Stimulated activated CD4-positive, alpha-beta T cell treated with anti-CD3 and anti-CD28 coated beads, TNF-alpha, amount 100 ng/mL, for 48 hours (primary cell): ENCODE measurements at regions not wholly inside any gene's neighbourhood (a gene's known extent, or its start where the extent isn't known, plus 50 kb on each side); places are given as distances from the start of the nearest gene placed in this dataset.
"Not testable (repeated sequence)": the region's sequence is repeated elsewhere in the genome, so short reads cannot be mapped to it uniquely, and the experiment has no call there.

ENCODE experiments used
- DNase-seq, 3 donors: peaks; one replicate each; pipeline ENCODE4 v3.0.0-alpha.2; 2020; ENCODE audit warnings: low read depth in 3 of 3

DNA sequence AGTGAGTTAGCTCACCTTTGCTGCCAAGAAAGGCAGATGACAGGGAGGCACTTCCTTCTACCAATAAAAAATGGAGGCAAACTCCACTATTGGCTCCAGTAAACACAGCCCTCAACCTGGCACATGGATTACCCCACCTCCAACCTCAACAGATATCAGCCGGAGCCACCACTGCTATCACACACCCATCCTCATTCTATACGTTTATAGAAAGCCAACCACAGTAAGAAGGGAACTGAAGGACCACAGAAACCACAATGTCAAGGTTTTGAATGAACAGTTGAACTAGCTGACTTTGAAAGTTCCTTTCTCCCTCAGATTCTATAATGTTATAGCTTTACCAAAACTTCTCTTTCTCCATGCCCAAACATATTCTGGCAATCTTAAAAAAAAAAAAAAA, 526.2 kb downstream of the UQCRFS1 start:
- DNase-seq, result no peak

DNA sequence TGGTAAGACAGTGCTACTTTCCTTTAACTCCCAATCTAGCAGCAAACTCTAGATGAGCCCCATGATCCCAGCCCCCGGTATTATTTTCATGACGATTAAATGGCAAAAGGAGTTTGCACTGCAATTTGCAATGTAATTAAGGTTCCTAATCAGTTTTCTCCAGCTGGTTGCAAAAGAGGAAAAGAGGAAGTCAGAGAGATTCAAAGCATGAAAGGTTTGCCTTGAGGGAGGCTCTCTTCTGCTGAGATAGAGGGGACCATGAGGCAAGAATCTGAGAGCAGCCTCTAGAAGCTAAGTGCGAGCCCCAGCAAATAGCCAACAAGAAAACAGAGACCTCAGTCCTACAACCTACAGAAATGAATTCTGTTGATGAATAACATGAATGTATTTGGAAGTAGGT, 527.1 kb downstream of the UQCRFS1 start:
- no peak for DNase-seq

DNA sequence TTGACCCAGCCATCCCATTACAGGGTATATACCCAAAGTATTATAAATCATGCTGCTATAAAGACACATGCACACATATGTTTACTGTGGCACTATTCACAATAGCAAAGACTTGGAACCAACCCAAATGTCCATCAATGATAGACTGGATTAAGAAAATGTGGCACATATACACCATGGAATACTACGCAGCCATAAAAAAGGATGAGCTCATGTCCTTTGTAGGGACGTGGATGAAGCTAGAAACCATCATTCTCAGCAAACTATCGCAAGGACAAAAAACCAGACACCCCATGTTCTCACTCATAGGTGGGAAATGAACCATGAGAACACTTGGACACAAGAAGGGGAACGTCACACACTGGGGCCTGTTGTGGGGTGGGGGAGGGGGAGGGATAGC, 527.9 kb downstream of the UQCRFS1 start:
- not testable (repeated sequence) for DNase-seq

DNA sequence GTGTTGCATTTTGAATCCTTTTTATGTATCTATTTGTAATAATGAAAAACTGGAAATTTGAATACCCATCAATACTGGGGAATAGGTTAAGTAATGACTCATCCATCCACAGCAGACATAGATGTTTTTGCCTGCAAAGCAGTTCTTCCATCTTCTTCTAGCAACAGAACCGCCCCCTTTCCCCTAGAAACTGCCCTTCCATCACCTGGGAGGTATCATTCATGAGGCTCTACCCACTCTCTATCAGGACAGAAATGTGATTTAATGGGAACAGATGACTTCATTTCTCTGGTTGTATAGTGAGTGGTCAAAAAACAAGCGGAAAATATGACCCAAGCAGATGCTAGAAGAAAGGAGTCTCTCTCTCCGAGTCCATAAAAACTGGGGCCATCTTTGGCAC, 532.8 kb downstream of the UQCRFS1 start:
- no peak for DNase-seq

GRCh38 chr19:28670836-28671235, 542.1 kb downstream of the UQCRFS1 start:
- DNase-seq, result no peak

- no peak for DNase-seq
Measured at GRCh38 chr19:28669804-28670203, 543.1 kb downstream of the UQCRFS1 start.

DNA sequence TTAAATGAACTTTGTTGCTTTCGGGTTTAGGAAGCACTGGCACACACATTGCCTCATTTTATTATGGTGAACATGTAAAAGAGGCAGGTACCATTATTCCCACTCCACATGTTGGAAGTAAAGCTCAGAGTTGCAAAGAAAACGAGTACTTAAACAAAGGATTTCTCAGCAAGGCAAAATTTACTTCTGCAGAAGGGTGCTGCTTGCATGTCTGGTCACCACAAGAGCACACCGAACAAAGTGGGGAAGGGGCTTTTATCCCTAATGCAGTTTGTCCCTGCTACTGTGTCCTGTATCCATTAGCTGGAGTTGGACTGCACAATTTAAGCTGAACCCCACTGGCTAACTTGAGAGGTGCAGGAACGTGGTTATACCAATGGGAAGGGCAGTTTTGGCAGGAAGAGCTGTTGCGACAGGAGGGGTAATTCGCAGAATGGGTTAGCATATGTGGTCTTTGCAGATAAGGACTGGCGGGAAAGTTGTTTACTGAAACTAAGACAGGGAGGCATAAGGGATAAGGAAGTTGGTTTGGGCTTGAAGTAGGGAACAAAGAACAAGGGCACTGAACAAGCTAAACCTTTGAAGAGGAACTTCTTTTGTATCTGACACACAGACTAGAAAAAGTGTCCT, 545.5 kb downstream of the UQCRFS1 start:
- no peak for DNase-seq

GRCh38 chr19:28665748-28666147, 547.2 kb downstream of the UQCRFS1 start:
- no peak for DNase-seq

- DNase-seq, result no peak
Measured at GRCh38 chr19:28656644-28657043, 556.3 kb downstream of the UQCRFS1 start.

DNA sequence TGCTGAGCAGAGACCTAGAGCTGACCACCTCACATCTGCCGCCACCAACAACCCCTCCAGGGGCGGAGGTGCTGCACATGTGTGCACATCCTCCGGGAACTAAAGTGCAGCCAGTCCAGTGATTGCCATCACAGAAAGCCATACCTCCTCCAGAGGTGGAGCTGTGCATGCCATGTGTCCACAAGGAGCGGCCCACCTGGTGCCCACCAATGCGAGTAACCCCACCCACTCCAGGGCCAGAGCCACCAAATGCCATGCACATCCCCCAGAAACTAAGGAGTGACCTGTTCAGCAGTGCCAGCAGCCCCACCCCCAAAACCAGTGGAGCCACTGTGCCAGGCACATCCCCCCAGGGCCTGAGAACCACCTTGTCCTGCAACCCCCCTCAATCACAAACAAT, 557.9 kb downstream of the UQCRFS1 start:
- DNase-seq, result no peak

DNA sequence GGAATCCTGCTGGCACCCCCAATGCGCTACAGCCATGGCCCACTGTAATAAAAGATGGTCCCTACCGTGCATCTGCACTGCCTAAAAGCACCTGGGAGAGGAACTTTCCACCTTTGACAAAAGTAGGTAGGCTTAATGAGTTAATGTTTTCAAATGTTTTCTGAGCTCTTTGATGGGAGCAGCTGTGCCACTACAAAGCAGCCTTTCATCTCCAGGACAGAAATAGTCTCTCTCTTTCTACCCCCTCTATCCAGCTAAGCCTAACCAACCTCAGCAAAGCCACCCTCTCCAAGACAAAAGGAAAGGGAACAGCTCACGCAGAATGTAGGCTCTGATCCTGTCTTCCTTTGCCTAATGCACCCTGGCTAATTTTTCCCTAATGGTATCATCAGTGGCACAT, 560.2 kb downstream of the UQCRFS1 start:
- no peak for DNase-seq

GRCh38 chr19:28646629-28647028, 566.3 kb downstream of the UQCRFS1 start:
- DNase-seq, result no peak

DNA sequence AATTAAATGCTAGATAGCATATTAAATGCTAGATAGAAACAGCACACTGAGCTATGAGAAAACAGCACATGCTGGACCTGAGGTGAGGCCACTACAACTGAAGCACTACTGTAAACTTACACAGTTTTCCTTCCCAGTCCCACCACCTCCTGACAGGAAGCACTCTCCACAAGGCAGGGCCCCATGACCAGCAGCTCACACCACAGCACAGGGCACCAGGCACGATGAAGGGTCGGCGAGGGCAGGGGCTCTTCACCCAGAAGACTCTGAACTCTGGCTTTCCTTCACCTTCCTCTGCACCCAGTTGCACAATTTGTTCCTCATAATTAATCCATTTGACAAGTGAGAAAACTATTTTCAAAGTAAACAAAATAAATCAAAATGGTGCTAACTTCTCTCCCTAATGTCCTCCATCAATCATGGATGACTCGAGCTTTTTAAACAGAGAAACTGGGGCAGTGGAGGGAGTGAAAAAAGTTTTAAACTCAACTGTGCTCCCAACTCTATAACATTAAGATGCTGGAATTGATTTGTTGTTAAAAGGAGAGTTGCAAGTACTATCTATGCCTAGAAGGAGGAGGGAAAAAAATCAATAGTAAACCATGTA, 568.7 kb downstream of the UQCRFS1 start:
- DNase-seq, result no peak

- DNase-seq, result no peak
Measured at GRCh38 chr19:28642787-28643683, 569.9 kb downstream of the UQCRFS1 start.

- DNase-seq, result no peak
Measured at GRCh38 chr19:28641395-28641794, 571.6 kb downstream of the UQCRFS1 start.

DNA sequence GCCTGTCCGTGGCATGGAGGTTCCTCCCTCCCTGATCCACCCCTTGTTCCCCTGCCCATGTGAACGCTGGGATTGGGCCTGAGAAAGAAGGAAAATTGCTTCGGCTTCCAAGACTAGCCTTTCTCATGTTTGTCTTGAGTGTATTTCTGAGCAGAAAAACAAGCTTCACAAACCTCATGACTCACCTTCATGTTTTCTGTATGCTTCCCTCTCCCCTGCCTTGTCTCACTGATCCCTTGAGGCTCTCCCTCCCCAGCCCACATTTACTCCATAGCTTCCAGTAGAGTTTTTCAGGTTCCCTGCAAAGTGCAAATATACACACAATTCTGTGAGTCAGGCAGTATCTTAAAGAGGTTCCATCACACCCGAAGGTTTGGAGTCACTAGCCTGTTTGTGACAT, 572.4 kb downstream of the UQCRFS1 start:
- DNase-seq, result no peak

DNA sequence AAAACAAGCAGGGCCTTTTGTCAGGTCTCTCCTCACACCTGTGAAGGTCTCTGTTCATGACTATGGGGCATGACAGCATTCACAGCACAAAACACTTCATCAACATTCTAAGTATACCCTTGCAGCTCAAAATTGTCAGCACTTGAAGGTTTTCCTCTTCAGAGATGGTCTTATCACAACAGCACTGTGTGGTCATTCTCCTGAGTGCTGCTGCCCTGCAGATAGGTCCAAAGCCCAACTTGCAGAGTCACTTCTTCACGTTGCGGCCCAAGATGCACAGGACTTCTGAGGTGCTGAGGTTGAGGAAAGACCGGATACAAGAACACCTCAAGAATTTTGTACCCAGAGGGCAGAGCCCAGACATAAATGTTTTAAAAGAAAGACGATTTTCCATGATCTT, 574.5 kb downstream of the UQCRFS1 start:
- no peak for DNase-seq

DNA sequence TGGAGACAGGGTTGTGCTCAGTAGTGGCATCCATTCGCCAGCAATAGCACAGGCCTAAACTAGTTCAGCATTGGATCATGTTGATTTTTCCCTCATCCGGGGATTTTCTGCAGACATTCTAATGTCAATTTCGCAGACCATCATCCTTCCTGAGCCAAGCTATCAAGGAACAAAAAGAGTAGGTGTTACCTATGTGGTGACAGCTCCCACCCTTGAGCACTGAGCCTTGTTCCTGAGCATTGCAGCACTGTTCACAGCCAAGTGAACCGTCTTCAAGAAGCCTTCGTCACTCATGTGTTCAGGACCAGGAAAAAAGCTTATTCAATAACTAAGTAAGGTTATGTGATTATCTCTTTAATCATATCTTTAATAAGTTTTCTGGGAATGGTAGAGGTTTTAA, 576.2 kb downstream of the UQCRFS1 start:
- no peak for DNase-seq

DNA sequence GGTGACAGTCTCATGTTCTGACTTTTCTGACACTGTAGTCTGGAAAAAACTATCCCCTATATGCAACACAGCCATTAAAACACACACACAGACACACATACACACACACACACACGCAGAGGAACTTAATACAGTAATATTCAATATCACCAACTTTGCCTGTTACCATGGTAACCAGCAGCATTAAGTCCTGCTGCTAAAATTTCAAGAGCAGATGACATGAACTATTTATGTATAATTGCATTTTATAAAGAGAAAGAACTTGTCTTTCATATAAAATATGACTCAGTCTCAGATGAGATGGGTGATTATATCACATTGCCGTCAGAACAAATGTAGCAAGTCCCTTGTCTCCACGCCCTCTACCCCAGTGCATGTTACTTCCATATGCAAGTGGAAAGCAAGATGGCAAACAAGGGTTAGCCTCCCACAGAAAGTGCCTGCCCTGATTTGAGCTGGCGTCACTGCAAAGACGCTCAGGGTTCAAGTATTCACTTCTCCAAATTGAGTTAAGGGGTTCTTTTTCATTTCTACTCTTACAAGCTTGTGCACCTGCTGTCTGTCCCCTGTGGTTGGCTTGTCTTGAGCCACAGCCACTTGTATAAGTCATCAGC, 576.8 kb downstream of the UQCRFS1 start:
- DNase-seq, result no peak

DNA sequence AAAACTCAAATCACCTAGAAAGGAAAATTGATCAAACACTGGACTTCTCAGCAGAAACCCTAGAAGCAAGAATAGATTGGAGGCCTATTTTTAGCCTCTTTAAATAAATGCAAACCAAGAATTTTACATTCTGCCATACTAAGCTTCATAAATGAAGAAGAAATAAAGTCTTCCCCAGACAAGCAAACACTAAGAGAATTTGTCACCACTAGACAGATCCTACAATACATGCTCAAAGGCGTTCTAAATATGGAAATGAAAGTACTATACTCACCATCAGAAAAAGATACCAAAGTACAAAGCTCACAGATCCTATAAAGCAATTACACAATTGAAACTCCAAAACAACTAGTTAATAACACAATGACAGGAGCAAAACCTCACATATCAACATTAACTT, 578.1 kb downstream of the UQCRFS1 start:
- no peak for DNase-seq

DNA sequence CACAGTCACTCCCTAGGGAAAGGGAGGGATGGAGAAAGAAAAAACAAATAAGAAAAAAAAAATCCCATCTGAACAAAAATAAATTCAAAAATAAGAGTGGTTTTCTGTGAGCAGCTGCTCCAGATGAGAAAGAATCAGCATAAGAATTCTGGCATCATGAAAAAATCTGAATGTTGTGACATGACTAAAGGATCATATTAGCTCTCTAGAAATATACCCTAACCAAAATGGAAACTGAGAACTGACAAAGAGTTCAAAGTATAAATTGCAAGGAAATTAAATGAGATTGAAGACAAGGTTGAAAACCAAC, 579.0 kb downstream of the UQCRFS1 start:
- no peak for DNase-seq

DNA sequence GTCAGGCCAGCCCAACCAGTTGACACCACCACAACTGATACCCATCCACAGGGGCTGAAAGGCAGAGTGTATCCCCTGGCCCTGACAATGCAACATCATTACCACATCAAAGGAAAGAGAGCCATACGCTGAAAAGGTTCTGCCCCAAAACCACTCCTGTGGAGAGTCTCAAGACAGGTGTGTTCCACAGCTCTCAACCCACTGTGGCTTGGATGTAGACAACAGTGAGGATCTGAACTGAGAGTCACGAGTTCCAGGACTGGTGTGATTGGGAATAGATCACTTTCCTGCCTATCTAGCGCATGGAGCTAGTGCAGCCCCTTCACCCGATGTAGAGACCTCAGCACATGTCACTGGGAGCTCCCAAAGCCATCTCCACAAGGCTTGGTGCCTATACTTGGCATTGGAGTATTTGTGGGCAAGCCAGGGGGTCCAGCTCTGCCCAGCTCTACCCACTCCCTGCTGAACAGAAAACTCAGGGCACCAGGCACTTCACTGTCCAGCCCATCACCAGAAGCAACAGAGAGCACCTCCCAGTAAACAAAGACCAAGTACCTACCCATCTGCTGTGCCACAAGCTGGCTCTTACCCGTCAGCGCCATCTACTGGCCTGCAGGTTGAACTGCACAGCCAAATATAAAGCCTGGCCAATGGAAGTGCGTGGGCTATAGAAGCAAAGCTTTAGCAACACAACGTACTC, 579.5 kb downstream of the UQCRFS1 start:
- peak; percentile 10 to 24 (median 11) for DNase-seq
